HG02678 (cell line): ENCODE measurements at regions not wholly inside any gene's neighbourhood (a gene's known extent, or its start where the extent isn't known, plus 50 kb on each side); places are given as distances from the start of the nearest gene placed in this dataset.
"Not testable (repeated sequence)": the region's sequence is repeated elsewhere in the genome, so short reads cannot be mapped to it uniquely, and the experiment has no call there.

ENCODE experiments used
- ATAC-seq: cut with Tn5 transposase; IDR thresholded peaks from one replicate; pipeline ENCODE4 v1.9.1; 2021; ENCODE audit warnings: mild to moderate bottlenecking, moderate library complexity; ENCODE audit not compliant: unreplicated experiment

DNA sequence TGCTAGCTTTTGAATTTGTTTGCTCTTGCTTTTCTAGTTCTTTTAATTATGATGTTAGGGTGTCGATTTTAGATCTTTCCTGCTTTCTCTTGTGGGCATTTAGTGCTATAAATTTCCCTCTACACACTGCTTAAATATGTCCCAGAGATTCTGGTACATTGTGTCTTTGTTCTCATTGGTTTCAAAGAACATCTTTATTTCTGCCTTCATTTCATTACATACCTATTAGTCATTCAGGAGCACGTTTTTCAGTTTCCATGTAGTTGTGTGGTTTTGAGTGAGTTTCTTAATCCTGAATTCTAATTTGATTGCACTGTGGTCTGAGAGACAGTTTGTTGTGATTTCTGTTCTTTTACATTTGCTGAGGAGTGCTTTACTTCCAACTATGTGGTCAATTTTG is 51.2 kb upstream of the MB21D2 start:
- not testable (repeated sequence) for ATAC-seq

DNA sequence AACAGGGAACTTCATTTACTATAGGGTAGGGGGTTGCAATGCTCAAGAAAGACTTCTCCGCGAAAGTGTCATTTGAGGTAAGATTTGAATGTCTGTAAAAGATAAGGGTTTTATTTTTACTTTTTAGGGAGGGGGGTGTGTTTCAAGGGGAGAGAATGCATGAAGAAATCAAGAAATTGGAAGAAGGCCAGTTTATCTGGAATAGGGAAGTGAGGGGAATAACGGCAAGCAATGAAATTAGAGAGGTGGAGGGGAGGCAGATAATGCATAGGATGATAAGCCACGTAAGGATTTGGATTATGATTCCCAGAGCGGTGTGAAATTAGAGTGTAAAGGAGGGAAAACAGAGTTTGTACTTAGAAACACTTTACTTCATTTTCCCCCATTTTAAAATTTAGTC is 63.0 kb upstream of the MB21D2 start:
- ATAC-seq, result no peak

DNA sequence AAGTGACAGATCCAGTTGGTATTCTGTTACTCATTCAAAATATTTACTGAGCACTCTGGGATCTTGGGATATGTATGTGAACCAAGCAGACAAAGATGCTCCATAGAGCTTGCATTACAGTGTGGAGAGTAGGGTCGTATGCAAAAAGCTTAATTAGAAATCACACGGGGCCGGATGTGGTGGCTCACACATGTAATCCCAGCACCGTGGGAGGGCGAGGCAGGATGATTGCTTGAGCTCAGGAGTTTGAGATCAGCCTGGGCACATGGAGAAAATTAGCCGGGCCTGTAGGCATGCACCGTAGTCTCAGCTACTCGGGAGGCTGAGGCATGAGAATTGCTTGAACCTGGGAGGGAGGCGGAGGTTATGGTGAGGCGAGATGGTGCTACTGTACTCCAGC is 68.7 kb upstream of the MB21D2 start:
- no peak for ATAC-seq

DNA sequence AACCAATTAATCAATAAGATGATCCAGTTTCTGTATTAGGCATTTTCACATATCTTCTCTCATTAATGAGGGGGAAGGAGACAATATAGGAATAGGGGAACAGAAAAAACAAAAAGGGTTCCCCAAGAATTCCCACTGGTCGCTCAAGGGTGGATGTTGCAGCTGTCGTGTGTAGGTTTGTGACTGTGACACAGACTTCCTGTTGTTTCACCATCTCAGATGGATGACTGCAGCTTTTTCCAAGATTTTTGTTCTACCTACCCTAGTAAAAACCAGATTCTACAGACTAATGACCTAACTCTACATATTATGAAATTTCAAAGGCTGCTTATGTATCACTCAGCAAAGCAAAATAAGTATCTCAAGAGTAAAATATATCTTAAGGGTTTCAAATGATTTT is 73.7 kb upstream of the MB21D2 start:
- ATAC-seq, result no peak

DNA sequence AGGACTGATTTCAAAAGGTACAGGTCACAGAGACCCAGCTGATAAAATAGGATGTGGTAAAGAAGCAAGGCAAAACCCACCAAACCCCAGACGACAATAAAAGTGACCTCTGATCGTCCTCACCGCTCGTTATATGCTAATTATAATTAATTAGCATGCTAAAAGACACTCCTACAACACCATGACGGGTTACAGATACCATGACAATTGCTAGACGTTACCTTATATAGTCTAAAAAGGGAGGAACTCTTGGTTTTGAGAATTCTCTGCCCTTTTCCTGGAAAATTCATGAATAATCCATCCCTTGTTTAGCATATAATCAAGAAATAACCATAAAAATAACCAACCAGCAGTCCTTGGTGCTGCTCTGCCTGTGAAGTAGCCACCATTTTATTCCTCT is 74.7 kb upstream of the MB21D2 start:
- ATAC-seq, result no peak

DNA sequence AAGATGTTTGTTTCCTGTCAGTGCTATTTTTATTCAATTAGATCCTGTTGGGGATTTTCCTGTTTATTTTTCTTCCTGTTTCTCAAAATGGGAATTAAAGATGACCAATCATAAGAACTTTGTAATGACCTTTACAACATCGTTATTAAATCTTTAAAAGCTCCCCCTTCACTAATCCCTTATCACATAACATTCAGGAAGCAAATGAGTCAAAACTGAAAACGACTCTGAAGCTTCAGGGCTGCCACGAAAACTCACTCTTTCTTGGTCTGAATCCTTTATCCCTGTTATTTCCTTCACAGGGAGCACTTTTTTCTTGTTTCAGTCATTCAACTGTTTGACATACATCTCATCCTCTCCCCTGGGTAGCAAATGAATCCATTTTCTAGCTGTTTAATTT is 75.8 kb upstream of the MB21D2 start:
- ATAC-seq, result no peak

DNA sequence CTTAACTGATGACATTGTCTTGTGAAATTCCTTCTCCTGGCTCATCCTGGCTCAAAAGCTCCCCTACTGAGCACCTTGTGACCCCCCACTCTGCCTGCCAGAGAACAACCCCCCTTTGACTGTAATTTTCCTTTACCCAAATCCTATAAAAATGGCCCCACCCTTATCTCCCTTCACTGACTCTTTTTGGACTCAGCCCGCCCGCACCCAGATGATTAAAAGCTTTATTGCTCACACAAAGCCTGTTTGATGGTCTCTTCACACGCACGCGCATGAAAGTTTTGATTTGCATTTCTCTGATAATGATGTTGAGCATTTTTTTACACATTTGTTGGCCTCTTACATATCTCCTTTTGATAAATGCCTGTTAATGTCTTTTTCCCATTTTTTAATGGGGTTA is 83.5 kb upstream of the MB21D2 start:
- not testable (repeated sequence) for ATAC-seq

DNA sequence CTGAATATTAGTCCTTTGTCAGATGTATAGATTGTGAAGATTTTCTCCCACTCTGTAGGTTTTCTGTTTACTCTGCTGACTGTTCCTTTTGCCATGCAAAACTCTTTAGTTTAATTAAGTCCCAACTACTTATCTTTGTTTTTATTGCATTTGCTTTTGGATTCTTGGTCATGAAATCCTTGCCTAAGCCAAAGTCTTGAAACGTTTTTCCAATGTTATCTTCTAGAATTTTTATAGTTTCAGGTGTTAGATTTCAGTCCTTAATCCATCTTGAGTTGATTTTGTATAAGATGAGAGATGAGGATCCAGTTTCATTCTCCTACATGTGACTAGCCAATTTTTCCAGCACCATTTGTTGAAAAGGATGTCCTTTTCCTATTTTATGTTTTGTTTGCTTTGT is 86.0 kb upstream of the MB21D2 start:
- ATAC-seq, result not testable (repeated sequence)

DNA sequence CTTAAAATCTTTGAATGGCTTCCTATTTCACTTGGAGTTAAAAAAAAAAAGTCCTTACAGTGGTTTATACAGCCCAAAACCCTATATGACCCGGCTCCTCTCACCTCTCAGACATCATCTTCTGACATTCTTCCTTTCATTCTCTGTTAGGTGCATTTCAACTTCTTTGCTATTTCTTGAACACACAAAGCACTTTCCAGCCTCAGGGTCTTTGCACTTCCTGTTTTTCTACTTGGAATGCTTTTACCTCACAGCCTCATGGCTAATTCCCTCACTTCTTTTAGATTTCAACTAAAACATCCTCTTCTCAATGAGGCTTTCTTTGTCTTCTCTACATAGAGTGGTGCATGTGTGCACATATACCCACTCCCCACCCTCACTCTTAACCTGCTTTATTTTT is 91.0 kb upstream of the MB21D2 start:
- no peak for ATAC-seq

DNA sequence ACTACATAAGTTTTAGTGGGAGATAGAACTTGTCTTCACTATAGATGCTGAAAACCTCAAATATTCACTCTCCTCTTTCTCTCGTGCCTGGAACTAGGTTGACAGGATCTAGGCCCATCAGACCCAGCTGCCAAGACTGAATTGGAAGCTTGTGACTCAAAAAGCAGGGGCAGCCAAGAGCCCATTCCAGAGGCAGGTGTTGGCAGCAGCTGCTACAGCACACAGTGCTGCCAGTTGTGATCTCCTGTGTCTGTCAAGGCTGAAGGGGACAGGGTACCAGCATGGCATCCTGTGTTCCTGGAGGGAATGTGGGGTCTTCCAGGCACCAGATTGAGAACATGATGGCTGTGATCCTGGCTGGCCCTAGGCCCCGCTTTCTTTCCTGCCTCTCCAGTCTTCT is 92.5 kb upstream of the MB21D2 start:
- ATAC-seq, result no peak

DNA sequence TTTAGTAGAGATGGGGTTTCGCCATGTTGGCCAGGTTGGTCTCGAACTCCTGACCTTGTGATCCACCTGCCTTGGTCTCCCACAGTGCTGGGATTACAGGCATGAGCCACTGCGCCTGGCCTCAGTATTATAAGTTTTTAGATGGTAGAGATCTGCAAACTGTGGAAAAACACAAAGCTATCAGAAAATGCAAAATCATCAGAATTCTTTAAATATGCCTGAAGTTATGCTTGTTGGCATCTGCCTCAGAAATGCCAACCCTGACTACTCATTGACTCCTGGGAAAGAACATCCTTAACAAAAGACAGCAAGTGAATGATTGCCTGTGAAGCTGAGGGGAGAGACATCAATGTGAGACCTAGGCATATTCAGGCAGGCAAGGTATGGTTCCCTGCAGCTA is 94.3 kb upstream of the MB21D2 start:
- ATAC-seq, result no peak

DNA sequence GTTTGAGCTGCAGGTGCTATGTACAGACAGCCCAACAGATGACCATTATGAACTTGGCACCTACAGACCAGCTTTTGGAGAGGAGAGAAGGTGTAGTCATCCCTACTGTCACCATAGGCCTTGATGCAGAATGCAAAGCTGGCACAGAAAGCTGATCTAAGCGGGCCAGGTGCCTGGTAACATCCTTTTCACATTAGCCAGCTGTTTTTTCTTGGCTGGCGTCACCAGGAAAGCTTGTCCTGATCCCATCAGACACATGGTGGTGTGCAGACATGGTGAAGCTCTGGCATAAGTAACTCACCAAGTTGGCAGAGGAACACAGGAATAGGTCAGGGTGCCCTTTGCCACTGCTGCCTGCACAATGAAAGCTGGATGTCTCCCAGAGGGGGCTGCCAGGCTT is 97.2 kb upstream of the MB21D2 start:
- no peak for ATAC-seq

DNA sequence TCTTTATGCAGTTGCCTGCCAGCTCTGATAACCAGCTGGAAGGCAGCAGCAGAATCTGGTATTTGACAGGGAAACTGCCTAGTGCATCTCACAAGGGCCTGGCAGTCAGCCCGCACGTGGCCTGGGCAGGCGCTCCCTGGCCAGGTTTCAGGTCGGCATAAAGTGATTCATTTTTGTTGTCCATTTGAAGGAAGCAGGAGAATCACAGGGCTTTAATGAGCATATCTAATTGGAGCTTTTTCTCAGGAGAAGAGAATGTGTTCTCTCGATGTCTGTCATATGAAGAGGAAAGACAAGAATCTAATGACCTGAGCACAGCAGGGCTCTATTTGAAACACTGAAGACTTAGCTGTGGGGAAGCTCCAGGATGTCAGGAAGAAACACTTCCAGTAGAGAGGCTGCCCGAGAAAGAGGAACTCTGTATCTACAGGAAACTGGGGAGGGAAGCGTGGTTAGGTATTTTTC is 98.8 kb upstream of the MB21D2 start:
- no peak for ATAC-seq

DNA sequence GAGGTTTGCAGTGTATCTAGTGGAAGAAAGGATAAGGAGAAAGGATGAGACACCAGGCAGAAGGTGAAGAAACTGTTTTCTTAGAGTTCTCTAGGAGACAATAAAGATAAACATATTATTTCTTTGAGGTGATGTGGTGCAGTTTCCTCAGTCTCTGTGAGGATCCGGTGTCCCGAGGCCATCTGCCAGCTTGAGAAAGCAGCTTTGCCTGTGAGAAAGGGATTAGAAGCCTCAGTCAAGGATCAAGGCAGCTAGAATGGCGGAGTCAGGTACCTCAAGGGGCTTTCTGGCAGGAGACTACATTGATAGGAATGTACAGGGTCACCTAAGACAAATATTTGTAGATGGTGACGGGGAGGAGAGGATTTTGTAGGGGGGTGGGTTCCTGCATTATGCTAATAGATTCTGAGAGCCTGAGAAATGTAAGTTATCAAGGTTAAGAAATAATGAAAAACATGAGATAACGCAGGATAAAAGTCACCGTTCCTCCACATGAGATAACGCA is 103.9 kb upstream of the MB21D2 start:
- no peak for ATAC-seq

DNA sequence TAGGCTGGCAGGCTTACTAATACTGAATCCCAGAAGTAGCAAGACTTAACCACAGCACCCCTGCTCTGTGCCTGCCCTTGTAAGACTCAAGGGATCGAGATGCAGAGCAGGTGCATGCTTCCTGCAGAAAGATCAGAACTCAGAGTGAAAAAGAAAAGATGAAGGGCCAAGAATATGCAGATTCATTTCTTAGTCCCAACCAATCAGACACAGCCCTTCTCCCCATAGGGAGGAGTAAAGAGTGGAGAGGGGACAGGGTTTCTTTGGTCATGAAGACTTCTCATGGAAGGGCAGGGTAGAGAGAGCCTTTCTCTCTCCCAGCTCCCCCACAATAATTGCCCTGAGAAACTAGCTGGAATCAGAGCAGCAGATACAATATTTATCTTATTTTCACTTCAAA is 105.6 kb upstream of the MB21D2 start:
- no peak for ATAC-seq

DNA sequence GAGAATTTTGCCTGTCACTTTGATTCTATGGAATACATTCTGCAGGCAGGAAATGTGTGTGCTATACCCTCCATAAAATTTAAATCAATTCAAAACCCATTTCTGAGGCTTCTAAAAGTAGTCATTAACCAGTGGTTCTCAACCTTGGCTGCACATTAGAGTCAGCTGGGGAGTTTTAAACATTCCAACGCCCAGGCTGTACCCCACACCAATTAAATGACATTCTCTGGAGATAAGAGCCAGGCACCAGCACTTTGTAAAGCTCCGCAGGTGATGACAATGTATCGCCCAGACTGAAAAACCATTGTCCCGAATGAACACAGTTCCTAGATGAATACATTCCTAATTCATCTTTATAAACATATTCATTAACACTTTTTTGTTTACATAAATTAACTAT is 110.6 kb upstream of the MB21D2 start:
- no peak for ATAC-seq

DNA sequence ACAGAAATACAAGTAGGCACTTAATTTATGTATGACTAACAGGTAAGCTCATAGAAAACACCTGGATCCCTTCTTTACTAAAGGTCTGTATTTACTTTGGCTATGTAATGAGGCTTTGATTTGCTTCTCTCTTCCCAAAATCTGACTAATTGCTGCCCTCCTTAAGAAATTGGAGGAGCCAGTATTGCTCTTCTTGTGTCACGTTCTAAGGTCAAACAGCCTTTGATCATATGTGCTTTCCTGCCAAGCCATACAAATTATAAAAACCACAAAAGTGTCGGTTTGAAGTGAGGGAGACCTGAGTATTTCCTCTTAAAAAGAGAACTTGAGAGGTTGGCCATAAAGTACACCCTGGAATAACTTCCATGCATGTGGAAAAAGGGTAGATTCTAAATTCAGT is 112.1 kb upstream of the MB21D2 start:
- no peak for ATAC-seq

DNA sequence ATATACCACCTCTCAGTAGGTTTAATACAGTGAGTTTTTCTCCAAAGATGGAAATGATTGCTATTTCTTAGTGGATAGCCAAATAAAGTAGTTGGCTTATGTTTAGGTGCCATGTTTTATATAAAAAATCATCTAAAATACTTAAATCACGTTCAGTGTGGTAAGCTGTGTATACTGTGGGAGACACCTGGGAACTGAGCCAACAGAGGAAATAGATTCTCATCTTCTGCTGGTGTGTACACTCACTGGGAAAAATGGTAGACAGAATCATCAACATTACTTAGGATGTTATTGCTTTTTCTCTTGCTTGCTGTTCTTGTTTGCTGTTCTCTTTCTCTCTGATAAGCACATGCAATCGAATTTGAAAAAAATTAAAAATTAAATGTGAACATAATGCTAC is 112.6 kb upstream of the MB21D2 start:
- no peak for ATAC-seq

DNA sequence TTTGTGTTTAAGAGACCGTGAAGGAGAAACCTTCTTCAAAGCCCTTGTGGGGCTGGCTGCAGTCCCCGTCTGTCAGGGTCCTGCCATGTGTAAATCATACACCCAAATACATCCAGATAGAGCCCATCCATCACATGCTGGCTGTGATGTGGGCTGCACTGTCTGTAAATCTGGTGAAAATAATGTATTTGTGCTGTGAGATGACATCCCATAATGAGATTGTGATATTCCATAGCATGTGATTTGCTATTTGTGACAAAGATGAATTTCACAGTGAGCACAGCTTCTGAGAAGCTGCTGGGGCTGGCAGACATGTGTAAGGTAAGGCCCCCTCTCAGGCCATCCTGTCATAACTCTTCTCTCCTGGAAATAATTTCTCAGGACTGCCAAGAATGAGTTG is 114.3 kb upstream of the MB21D2 start:
- no peak for ATAC-seq

DNA sequence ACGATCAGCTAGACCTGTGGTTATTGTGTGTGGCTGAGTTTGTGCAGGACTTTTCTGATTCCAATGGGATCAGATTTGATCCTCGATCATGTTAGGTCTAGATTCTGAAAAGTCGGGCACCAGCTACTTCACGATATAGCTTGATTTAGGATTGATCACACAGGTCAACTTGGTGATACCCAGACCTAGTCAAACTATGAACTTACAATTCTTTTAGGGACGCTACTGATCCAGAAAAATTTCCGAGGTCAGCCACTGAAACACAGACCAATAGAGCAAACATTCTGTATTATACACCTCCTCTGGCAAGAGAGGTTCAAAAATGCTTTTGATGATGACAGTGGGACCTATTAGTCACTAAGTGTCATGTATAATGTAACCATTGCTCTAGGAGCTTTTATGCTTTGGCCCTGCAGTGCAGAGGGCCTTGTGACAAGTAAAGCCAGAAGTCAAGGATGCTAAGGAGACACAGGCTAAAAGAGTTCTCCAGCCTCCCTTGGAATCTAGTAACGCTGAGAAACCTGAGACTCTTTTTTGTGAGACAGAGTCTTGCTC is 115.6 kb upstream of the MB21D2 start:
- ATAC-seq, result no peak

DNA sequence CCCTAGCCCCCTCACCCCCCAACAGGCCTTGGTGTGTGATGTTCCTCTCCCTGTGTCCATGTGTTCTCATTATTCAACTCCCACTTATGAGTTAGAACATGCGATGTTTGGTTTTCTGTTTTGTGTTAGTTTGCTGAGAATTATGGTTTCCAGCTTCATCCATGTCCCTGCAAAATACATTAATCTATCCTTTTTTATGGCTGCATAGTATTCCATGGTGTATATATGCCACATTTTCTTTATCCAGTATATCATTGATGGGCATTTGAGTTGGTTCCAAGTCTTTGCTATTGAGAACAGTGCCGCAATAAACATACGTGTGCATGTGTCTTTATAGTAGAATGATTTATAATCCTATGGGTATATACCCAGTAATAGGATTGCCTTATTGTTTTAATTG is 120.2 kb upstream of the MB21D2 start:
- ATAC-seq, result not testable (repeated sequence)

DNA sequence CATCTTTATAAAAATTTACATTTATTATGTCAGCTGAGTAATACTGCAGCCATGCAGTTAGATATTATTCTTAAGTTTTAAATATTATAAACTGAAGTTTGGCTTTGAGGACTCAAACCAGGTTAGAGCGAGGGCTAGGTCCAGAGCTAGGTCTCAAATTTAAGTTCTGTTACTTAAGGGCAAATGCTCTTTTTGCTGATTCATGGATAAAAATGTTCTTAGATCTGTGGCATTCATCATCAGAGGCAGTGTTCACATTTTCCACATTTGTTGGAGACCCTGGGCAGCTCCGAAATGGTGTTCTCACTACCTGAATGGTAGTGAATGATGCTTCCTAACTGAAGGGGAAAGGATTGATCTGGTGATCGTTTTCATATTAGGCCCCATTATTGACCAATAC is 121.4 kb upstream of the MB21D2 start:
- ATAC-seq, result no peak
